ENCODE measurements at regions not wholly inside any gene's neighbourhood (a gene's known extent, or its start where the extent isn't known, plus 50 kb on each side); places are given as distances from the start of the nearest gene placed in this dataset.

DNA sequence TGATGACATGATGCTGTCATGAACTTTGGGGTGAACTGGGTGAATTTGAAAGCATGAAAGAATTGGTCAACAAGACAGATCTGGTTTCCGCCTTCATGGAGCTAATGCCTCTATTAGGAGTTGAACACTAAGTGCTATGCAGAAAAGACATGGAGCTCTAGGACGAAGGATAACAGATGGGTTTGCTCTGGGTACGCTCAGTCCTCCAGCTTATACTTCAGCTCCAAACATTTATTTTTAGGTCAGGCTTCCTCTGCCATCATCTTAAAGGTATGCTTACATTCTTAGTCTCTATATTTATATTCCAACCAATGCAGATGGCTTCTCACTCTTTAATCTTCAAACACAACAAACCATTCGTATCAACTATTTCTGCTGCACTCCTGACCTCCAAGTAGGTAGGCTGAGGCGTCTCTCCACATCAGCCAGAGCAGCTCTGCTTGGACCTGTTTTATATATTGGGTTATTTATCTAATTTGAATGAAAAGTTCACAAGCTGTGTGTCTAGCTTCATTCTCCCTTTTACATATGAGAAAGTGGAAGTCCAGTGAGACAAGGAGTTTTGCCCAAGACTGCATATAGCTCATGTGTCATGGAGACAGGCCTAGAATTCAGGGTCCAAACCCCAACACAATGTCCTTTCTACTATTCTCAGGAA, 226.3 kb downstream of the SPTSSA start:
- DNase-seq: no peak
- Mint-ChIP-seq H3K4me3 (ENCODE audit: unreplicated experiment) (no peak overlapping the region), H3K27me3 (ENCODE audit: unreplicated experiment) (no peaks in the 10 kb centered on the region), H3K9me3 (ENCODE audit: unreplicated experiment) (peaks cover 3% of the 10 kb centered on the region), H3K4me1 (ENCODE audit: low read depth, unreplicated experiment) (no peaks in the 10 kb centered on the region), H3K36me3 (ENCODE audit: unreplicated experiment) (no peaks in the 10 kb centered on the region), H3K27ac (ENCODE audit: unreplicated experiment) (no peak overlapping the region)
- TF ChIP-seq, protein P1, sequence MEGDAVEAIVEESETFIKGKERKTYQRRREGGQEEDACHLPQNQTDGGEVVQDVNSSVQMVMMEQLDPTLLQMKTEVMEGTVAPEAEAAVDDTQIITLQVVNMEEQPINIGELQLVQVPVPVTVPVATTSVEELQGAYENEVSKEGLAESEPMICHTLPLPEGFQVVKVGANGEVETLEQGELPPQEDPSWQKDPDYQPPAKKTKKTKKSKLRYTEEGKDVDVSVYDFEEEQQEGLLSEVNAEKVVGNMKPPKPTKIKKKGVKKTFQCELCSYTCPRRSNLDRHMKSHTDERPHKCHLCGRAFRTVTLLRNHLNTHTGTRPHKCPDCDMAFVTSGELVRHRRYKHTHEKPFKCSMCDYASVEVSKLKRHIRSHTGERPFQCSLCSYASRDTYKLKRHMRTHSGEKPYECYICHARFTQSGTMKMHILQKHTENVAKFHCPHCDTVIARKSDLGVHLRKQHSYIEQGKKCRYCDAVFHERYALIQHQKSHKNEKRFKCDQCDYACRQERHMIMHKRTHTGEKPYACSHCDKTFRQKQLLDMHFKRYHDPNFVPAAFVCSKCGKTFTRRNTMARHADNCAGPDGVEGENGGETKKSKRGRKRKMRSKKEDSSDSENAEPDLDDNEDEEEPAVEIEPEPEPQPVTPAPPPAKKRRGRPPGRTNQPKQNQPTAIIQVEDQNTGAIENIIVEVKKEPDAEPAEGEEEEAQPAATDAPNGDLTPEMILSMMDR (IDR thresholded peaks at IDR 0.05; ENCODE audit: partially characterized antibody, unreplicated experiment): no peak

DNA sequence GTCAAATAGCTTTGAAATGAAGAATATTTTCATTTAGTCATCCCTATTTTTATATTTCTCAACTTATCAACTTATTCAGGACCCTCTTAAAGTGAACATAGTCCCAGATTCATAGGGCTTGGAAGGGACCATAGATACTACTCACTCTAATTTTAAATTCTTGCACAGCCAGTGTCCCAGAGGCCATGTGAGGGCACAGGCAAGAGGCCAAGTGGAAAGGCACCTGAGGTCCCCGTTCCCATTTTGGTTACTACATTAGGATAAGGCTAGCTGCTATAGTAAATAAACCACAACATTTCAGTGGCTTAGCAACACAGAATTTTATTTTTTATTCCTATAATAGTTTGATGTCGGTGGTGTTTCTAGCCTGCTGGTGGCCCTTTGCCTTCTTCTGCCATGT, 227.8 kb downstream of the SPTSSA start:
- H3K27me3 Mint-ChIP-seq (ENCODE audit: unreplicated experiment): no peaks in the 10 kb centered on the region
- H3K4me1 Mint-ChIP-seq (ENCODE audit: low read depth, unreplicated experiment): no peaks in the 10 kb centered on the region
- no peak overlapping the region for H3K27ac Mint-ChIP-seq (ENCODE audit: unreplicated experiment)
- no peak for DNase-seq
- no peak overlapping the region for H3K4me3 Mint-ChIP-seq (ENCODE audit: unreplicated experiment)
- TF ChIP-seq, protein P1 (IDR thresholded peaks at IDR 0.05; ENCODE audit: partially characterized antibody, unreplicated experiment): no peak
- H3K36me3 Mint-ChIP-seq (ENCODE audit: unreplicated experiment): no peaks in the 10 kb centered on the region
- peaks cover 3% of the 10 kb centered on the region for H3K9me3 Mint-ChIP-seq (ENCODE audit: unreplicated experiment)

DNA sequence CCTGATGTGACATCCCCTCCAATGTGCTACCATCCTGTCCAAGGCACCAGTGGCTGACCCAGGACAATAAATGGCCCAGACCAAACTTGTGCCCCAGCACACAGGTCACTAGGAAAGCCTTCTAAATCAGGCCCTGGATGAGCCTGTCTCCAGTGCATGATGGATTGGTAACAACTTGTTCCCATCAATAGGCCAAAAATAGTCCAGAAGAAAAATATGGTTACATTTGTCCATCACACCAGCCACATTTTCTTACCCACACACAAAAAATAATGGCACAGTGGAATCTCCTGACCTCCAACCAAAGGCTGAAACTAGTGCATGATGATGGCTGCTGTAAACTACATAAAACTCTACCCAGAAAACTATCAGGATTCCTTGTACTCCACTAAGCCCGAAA, 228.4 kb downstream of the SPTSSA start:
- TF ChIP-seq, protein P1 (IDR thresholded peaks at IDR 0.05; ENCODE audit: partially characterized antibody, unreplicated experiment): no peak
- Mint-ChIP-seq H3K4me3 (ENCODE audit: unreplicated experiment) (no peak overlapping the region), H3K36me3 (ENCODE audit: unreplicated experiment) (no peaks in the 10 kb centered on the region), H3K27ac (ENCODE audit: unreplicated experiment) (no peak overlapping the region), H3K4me1 (ENCODE audit: low read depth, unreplicated experiment) (no peaks in the 10 kb centered on the region), H3K27me3 (ENCODE audit: unreplicated experiment) (no peaks in the 10 kb centered on the region), H3K9me3 (ENCODE audit: unreplicated experiment) (peaks cover 3% of the 10 kb centered on the region)
- no peak for DNase-seq

DNA sequence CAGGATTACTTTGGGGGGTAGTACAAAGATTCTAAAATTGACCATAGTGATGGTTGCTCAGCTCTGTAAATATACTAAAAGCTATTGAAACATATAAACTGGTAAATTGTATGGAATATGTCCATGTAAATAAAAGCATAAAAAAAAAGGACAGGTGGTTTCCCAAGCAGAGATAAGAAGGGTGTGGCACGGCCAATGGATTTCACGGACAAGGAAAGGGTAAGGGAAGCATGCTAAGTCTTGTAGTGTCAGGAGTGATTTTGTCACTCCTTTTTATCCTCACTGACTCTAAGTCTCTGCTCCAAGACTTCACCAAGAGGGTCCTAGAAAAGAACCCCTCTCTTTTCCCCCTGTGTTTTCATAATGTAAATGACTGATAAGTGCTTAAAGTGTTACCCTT, 229.2 kb downstream of the SPTSSA start:
- no peak for DNase-seq
- no peak overlapping the region for H3K4me3 Mint-ChIP-seq (ENCODE audit: unreplicated experiment)
- no peak overlapping the region for H3K27ac Mint-ChIP-seq (ENCODE audit: unreplicated experiment)
- H3K36me3 Mint-ChIP-seq (ENCODE audit: unreplicated experiment): no peaks in the 10 kb centered on the region
- TF ChIP-seq, protein P1 (IDR thresholded peaks at IDR 0.05; ENCODE audit: partially characterized antibody, unreplicated experiment): no peak
- no peaks in the 10 kb centered on the region for H3K27me3 Mint-ChIP-seq (ENCODE audit: unreplicated experiment)
- H3K4me1 Mint-ChIP-seq (ENCODE audit: low read depth, unreplicated experiment): no peaks in the 10 kb centered on the region
- peaks cover 3% of the 10 kb centered on the region for H3K9me3 Mint-ChIP-seq (ENCODE audit: unreplicated experiment)

DNA sequence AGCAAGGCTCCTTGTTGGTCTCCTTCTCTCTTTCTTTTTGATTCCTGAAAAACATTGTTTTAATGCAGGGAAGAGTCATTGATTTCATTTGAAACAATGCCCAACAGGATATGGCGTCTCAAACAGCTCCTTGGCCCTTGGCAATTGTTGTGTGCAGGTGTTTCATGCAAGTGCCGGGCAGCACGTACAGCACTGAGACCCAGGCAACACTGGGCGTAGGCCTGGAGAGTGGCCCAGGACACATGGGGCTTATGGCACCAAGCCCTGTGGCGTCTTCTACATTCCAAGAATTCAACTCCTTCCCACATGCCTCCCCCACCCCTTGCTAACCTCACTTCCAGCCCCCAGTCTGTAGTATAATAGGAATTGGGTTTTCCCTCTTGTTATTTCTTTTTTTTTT, 230.4 kb downstream of the SPTSSA start:
- H3K36me3 Mint-ChIP-seq (ENCODE audit: unreplicated experiment): no peaks in the 10 kb centered on the region
- no peaks in the 10 kb centered on the region for H3K4me1 Mint-ChIP-seq (ENCODE audit: low read depth, unreplicated experiment)
- H3K27ac Mint-ChIP-seq (ENCODE audit: unreplicated experiment): no peak overlapping the region
- peaks cover 3% of the 10 kb centered on the region for H3K9me3 Mint-ChIP-seq (ENCODE audit: unreplicated experiment)
- no peak for DNase-seq
- TF ChIP-seq, protein P1 (IDR thresholded peaks at IDR 0.05; ENCODE audit: partially characterized antibody, unreplicated experiment): no peak
- H3K27me3 Mint-ChIP-seq (ENCODE audit: unreplicated experiment): no peaks in the 10 kb centered on the region
- no peak overlapping the region for H3K4me3 Mint-ChIP-seq (ENCODE audit: unreplicated experiment)
